NT2/D1 (cell line): ENCODE measurements at regions not wholly inside any gene's neighbourhood (a gene's known extent, or its start where the extent isn't known, plus 50 kb on each side); places are given as distances from the start of the nearest gene placed in this dataset.

ENCODE experiments used
- DNase-seq: peaks from one replicate; pipeline ENCODE4 v3.0.0-alpha.2; 2011; ENCODE audit warnings: low read depth, low spot score
- H3K27me3 ChIP-seq: 2 replicates; pipeline ENCODE4 v1.6.0; 2011; ENCODE audit warnings: mild to moderate bottlenecking; ENCODE audit not compliant: insufficient read length, insufficient read depth
- H3K36me3 ChIP-seq: 2 replicates; pipeline ENCODE4 v1.6.1; 2011; ENCODE audit warnings: mild to moderate bottlenecking, low read length, mixed read lengths; ENCODE audit not compliant: insufficient read depth, insufficient read length
- H3K4me1 ChIP-seq: 2 replicates; pipeline ENCODE4 v1.5.1; 2011; ENCODE audit not compliant: insufficient read depth, insufficient read length
- H3K4me3 ChIP-seq: 2 replicates; pipeline ENCODE4 v1.5.1; 2011; ENCODE audit warnings: low read depth; ENCODE audit not compliant: insufficient read length
- H3K9ac ChIP-seq: 2 replicates; pipeline ENCODE4 v1.6.0; 2011; ENCODE audit warnings: low read depth; ENCODE audit not compliant: insufficient read length
- H3K9me3 ChIP-seq: 2 replicates; pipeline ENCODE4 v1.5.1; 2011; ENCODE audit warnings: mild to moderate bottlenecking, low read length; ENCODE audit not compliant: insufficient read depth
- SUZ12 ChIP-seq: IDR thresholded peaks from 2 replicates; pipeline ENCODE4 v1.6.1; 2011; ENCODE audit not compliant: insufficient read length, insufficient read depth; ENCODE audit errors: extremely low read depth
- YY1 ChIP-seq: IDR thresholded peaks from 2 replicates; pipeline ENCODE4 v1.6.1; 2011; ENCODE audit not compliant: insufficient read length, insufficient read depth
- ZNF274 ChIP-seq: IDR thresholded peaks from 2 replicates; pipeline ENCODE4 v1.6.1; 2011; ENCODE audit warnings: mild to moderate bottlenecking, low read depth, low read length

GRCh38 chr13:107912745-107913144 lies 302.6 kb downstream of the LIG4 start:
- Histone ChIP-seq H3K36me3 (no peaks in the 10 kb centered on the region), H3K9me3 (no peaks in the 10 kb centered on the region), H3K4me1 (no peaks in the 10 kb centered on the region), H3K27me3 (no peaks in the 10 kb centered on the region), H3K4me3 (no peak overlapping the region), H3K9ac (no peak overlapping the region)
- no peak for DNase-seq
- TF ChIP-seq ZNF274 = no peak
- no peak for TF ChIP-seq YY1

GRCh38 chr13:107907065-107907805 lies 308.1 kb downstream of the LIG4 start:
- TF ChIP-seq YY1 (no peak), ZNF274 (no peak), SUZ12 (no peak)
- Histone ChIP-seq H3K4me1 (no peaks in the 10 kb centered on the region), H3K9me3 (no peaks in the 10 kb centered on the region), H3K36me3 (no peaks in the 10 kb centered on the region), H3K27me3 (no peaks in the 10 kb centered on the region), H3K4me3 (no peak overlapping the region), H3K9ac (no peak overlapping the region)
- no peak for DNase-seq

- H3K9ac ChIP-seq = no peak overlapping the region
- TF ChIP-seq SUZ12 = no peak
- H3K9me3 ChIP-seq = no peaks in the 10 kb centered on the region
- no peak overlapping the region for H3K4me3 ChIP-seq
- no peak for DNase-seq
- no peaks in the 10 kb centered on the region for H3K36me3 ChIP-seq
- no peaks in the 10 kb centered on the region for H3K4me1 ChIP-seq
- no peaks in the 10 kb centered on the region for H3K27me3 ChIP-seq
Observed at GRCh38 chr13:107906131-107906530, 309.2 kb downstream of the LIG4 start.

- Histone ChIP-seq H3K36me3 (no peaks in the 10 kb centered on the region), H3K9ac (no peak overlapping the region), H3K9me3 (no peaks in the 10 kb centered on the region), H3K4me3 (no peak overlapping the region), H3K4me1 (no peaks in the 10 kb centered on the region), H3K27me3 (no peaks in the 10 kb centered on the region)
- no peak for DNase-seq
- TF ChIP-seq SUZ12 = no peak
- TF ChIP-seq YY1 = no peak
- no peak for TF ChIP-seq ZNF274
Observed at GRCh38 chr13:107901996-107902562, 313.3 kb downstream of the LIG4 start.

GRCh38 chr13:107901230-107901629 lies 314.1 kb downstream of the LIG4 start:
- no peaks in the 10 kb centered on the region for H3K4me1 ChIP-seq
- H3K36me3 ChIP-seq = no peaks in the 10 kb centered on the region
- no peak overlapping the region for H3K9ac ChIP-seq
- TF ChIP-seq YY1 (no peak), SUZ12 (no peak), ZNF274 (no peak)
- no peak for DNase-seq
- H3K4me3 ChIP-seq = no peak overlapping the region
- H3K9me3 ChIP-seq = no peaks in the 10 kb centered on the region
- no peaks in the 10 kb centered on the region for H3K27me3 ChIP-seq

GRCh38 chr13:107900775-107901174 lies 314.6 kb downstream of the LIG4 start:
- no peaks in the 10 kb centered on the region for H3K9me3 ChIP-seq
- DNase-seq = no peak
- H3K9ac ChIP-seq = no peak overlapping the region
- no peaks in the 10 kb centered on the region for H3K4me1 ChIP-seq
- TF ChIP-seq SUZ12 (no peak), ZNF274 (no peak), YY1 (no peak)
- H3K27me3 ChIP-seq = no peaks in the 10 kb centered on the region
- no peak overlapping the region for H3K4me3 ChIP-seq
- no peaks in the 10 kb centered on the region for H3K36me3 ChIP-seq

- H3K4me3 ChIP-seq = no peak overlapping the region
- no peaks in the 10 kb centered on the region for H3K27me3 ChIP-seq
- H3K4me1 ChIP-seq = no peaks in the 10 kb centered on the region
- no peaks in the 10 kb centered on the region for H3K36me3 ChIP-seq
- no peak for DNase-seq
- no peak overlapping the region for H3K9ac ChIP-seq
- no peak for TF ChIP-seq YY1
- no peak for TF ChIP-seq ZNF274
- TF ChIP-seq SUZ12 = no peak
- H3K9me3 ChIP-seq = no peaks in the 10 kb centered on the region; the same call in 1 of the 2 replicates
Observed at GRCh38 chr13:107886118-107886517, 329.2 kb downstream of the LIG4 start.
